AG04449 (cell line): ENCODE measurements at regions not wholly inside any gene's neighbourhood (a gene's known extent, or its start where the extent isn't known, plus 50 kb on each side); places are given as distances from the start of the nearest gene placed in this dataset.

Experiments used
- CTCF ChIA-PET: fragments of 350-600 bp; formaldehyde crosslinking; extraction: SDS; loops from one replicate; lab custom pipeline; 2021; ENCODE audit warnings: antibody characterized with exemption; lab: Yijun Ruan, JAX
- POLR2A ChIA-PET: fragments of 400-600, 350-600 bp; formaldehyde crosslinking; extraction: SDS; loops from one replicate; lab custom pipeline; 2020; ENCODE audit warnings: antibody characterized with exemption, inconsistent platforms; lab: Yijun Ruan, JAX
- DNase-seq: peaks from one replicate; pipeline ENCODE4 v3.0.0-alpha.2; 2010; ENCODE audit warnings: low read depth, low spot score
- H3K4me3 ChIP-seq: 2 replicates; pipeline ENCODE4 v1.5.1; 2011; ENCODE audit warnings: low read depth, mild to moderate bottlenecking, control low read depth, low read length
- TF ChIP-seq, protein P1 (sequence below): IDR thresholded peaks from one replicate; pipeline ENCODE4 v1.5.1; 2011; ENCODE audit warnings: mild to moderate bottlenecking, moderate library complexity, low read length, control low read depth, inconsistent platforms; ENCODE audit not compliant: insufficient read depth; ENCODE audit errors: missing control alignments

DNA sequence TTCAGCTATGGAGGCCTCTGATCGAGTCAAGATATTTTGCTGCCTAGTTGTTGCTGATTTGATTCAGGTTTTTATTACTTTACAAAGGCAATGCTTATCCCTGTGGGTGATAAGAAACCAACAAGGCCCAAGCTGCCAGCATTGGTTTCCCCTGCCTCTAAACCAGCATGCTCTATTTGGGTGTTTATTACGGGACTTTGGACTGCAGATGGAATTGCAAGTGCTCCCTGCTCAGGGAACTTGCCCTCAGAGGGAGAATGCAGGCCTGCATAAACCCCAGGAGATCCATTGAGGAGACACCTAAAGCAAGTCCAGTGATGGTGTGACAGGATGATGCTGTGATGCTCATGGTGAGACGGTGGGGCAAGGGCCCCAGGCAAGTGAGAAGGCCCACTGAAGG, 172.1 kb downstream of the VAPA start:
- no peak for DNase-seq
- ChIA-PET POLR2A (no interaction called here), CTCF (interaction anchor here (1.2 kb wide), 2 partner anchors 8 to 28 kb away, joined by 3 to 5 read pairs; no protein-coding TSS in a partner anchor)
- TF ChIP-seq, protein P1, sequence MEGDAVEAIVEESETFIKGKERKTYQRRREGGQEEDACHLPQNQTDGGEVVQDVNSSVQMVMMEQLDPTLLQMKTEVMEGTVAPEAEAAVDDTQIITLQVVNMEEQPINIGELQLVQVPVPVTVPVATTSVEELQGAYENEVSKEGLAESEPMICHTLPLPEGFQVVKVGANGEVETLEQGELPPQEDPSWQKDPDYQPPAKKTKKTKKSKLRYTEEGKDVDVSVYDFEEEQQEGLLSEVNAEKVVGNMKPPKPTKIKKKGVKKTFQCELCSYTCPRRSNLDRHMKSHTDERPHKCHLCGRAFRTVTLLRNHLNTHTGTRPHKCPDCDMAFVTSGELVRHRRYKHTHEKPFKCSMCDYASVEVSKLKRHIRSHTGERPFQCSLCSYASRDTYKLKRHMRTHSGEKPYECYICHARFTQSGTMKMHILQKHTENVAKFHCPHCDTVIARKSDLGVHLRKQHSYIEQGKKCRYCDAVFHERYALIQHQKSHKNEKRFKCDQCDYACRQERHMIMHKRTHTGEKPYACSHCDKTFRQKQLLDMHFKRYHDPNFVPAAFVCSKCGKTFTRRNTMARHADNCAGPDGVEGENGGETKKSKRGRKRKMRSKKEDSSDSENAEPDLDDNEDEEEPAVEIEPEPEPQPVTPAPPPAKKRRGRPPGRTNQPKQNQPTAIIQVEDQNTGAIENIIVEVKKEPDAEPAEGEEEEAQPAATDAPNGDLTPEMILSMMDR = no peak
- H3K4me3 ChIP-seq = no peak overlapping the region

DNA sequence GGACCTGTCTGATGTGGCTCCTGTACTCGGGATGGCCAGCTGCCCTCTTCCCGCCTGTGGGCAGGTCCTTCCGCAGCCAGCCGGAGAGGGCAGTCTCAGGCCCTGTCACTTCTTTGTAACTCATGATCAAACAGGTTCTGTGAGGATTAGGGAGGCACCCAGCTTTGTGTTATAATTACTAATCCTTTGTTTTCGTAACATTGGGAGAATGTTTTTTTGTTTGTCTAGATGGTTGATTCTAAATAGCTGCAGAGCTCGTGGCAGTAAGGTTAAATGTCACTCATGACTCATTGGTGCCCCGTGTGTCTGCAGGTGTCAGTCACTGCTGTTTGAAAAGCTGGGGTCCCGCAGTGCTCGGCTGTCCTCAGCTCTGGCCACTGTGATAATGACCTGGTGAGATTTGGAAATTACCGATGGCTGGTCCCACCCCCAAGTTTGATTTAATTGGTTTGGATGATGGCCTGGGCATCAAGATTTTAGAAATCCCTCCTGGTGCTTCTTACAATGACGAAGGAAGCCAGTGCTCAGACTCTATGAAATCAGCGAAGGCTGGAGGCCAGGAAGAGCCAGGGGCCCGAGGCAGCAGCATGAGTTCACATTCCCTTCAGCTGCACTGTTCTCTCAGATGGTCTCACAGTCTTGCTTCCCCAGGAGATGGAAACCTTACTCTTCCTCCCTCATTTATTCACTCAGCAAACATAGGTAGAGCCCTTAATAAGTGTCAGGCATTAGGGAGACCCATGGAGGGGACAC, 172.8 kb downstream of the VAPA start:
- no peak for DNase-seq
- ChIA-PET CTCF (interaction anchor here (1.2 to 1.5 kb wide), 3 partner anchors 11 to 29 kb away, joined by 3 to 4 read pairs (median 3); no protein-coding TSS in a partner anchor), POLR2A (no interaction called here)
- TF ChIP-seq, protein P1 = no peak
- no peak overlapping the region for H3K4me3 ChIP-seq

DNA sequence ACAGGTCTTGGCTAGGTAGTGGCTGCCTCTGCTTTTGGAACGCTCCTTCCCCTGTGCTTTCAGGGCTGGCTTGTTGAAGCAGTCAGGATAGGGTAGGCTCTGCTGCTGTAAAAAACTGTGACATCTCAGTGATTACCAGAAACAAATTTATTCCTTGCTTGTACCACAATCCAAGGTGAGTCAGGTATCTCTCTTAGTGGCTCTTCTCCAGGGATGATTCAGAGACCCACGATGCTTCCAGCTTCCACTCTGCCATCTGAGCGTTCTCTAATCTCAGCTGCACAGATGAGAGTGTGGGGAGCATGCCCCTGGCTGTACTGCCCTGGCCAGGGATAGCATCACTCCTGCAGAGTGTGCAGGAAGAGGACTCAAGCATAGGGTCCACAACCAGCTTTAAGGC, 174.9 kb downstream of the VAPA start:
- TF ChIP-seq, protein P1 = no peak
- CTCF ChIA-PET = no interaction called here
- no peak for DNase-seq
- no peak overlapping the region for H3K4me3 ChIP-seq
- POLR2A ChIA-PET = no interaction called here

DNA sequence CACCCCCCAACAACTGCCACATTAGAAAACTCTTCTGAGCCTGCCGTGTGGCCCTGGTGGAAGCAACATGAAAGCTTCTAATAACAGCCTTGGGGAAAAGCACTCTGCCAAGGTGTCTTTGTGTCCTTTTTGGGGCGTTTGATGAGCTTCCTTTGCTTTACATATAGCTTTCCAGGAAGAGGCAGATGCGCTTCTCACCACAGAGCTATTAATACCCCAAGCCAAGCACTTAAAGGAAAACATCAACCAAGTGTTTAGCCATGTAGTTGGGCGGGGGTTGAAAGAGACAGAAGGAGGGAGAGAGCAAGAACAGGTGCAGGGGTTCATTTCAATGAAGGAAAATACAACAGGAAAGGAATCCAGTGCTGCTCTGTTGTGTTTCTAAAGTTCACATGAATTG, 176.1 kb downstream of the VAPA start:
- ChIA-PET CTCF (interaction anchor here (1.2 kb wide), 1 partner anchor 10 kb away, joined by 3 read pairs; no protein-coding TSS in a partner anchor), POLR2A (no interaction called here)
- TF ChIP-seq, protein P1 = no peak
- H3K4me3 ChIP-seq = no peak overlapping the region
- no peak for DNase-seq

DNA sequence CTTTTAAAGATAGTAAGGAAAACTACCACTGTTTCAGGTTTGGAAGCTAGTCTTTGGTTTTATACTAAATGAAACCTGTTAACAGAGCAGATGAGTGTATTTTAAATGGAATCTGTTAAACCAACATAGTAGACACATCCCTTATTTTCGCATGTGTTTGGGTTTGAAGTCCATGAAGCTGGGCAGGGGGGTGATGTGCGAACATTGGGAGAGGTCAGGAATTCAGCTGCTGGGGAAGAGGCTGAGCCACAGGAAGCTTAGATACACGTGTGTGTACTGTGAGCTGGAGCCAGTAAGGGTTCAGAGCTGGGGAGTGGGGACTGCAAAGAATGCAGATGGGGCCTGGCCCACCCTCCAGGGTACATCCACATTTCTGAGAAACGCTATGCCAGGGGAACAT, 176.9 kb downstream of the VAPA start:
- no peak overlapping the region for H3K4me3 ChIP-seq
- TF ChIP-seq, protein P1 = no peak
- ChIA-PET POLR2A (interaction anchor here (0.6 kb wide), 1 partner anchor 44 kb away, joined by 3 read pairs; no protein-coding TSS in a partner anchor), CTCF (interaction anchor here (1.2 kb wide), 1 partner anchor 11 kb away, joined by 3 read pairs; no protein-coding TSS in a partner anchor)
- DNase-seq = no peak

DNA sequence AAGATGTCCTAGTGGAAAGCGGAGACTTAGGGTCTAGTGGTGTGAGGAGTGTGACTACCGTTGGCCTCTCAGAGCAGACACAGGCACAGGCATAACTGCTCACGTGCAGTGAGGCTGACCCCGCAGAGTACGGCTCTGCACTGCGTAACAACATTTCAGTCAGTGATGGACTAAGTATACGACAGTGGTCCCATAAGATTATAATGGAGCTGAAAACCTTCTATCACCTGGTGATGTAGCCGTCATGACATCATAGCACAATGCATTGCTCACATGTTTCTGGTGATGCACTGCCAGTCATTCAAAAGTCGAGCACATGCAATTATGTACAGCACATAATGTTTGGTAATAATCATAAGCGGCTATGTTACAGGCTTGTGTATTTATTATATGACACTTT, 179.6 kb downstream of the VAPA start:
- H3K4me3 ChIP-seq = no peak overlapping the region
- TF ChIP-seq, protein P1 = no peak
- ChIA-PET POLR2A (no interaction called here), CTCF (interaction anchor here (1.1 to 1.7 kb wide), 3 partner anchors 8 to 15 kb away, joined by 4 to 5 read pairs (median 4); no protein-coding TSS in a partner anchor)
- no peak for DNase-seq
